C4-2B (cell line): ENCODE measurements at regions not wholly inside any gene's neighbourhood (a gene's known extent, or its start where the extent isn't known, plus 50 kb on each side); places are given as distances from the start of the nearest gene placed in this dataset.
"Not testable (repeated sequence)": the region's sequence is repeated elsewhere in the genome, so short reads cannot be mapped to it uniquely, and the experiment has no call there.

Experiments
- H3K27ac ChIP-seq: fragments of 450-650 bp; 2 replicates; pipeline ENCODE4 v1.5.1; 2017
- CTCF ChIP-seq: fragments of 450-650 bp; conservative IDR thresholded peaks from 2 replicates; pipeline ENCODE4 v1.5.1; 2017; ENCODE audit warnings: mild to moderate bottlenecking
- ZFX ChIP-seq: fragments of 450-650 bp; IDR thresholded peaks from 2 replicates; pipeline ENCODE4 v1.6.1; 2017

GRCh38 chr7:10473569-10473968 is 500.1 kb upstream of the PHF14 start:
- H3K27ac ChIP-seq, result no peak overlapping the region
- TF ChIP-seq CTCF, result no peak
- TF ChIP-seq ZFX, result no peak

- no peak overlapping the region for H3K27ac ChIP-seq
- TF ChIP-seq ZFX (no peak), CTCF (no peak)
These were observed 499.6 kb upstream of the PHF14 start for GRCh38 chr7:10474048-10474447.

GRCh38 chr7:10475940-10476641 is 497.6 kb upstream of the PHF14 start:
- H3K27ac ChIP-seq, result no peak overlapping the region
- TF ChIP-seq ZFX (no peak), CTCF (0 out of 2 replicates have a peak, but pooled peaks have one; percentile 14)

- TF ChIP-seq CTCF (no peak), ZFX (no peak)
- H3K27ac ChIP-seq, result no peak overlapping the region
These were observed 497.0 kb upstream of the PHF14 start for GRCh38 chr7:10476642-10477041.

- no peak overlapping the region for H3K27ac ChIP-seq
- TF ChIP-seq ZFX (no peak), CTCF (no peak)
These were observed 490.0 kb upstream of the PHF14 start for GRCh38 chr7:10483671-10484070.

- no peak for TF ChIP-seq ZFX
- TF ChIP-seq CTCF, result no peak
- no peak overlapping the region for H3K27ac ChIP-seq
These were observed 488.9 kb upstream of the PHF14 start for GRCh38 chr7:10484767-10485166.

- not testable (repeated sequence) for H3K27ac ChIP-seq
These were observed 472.3 kb upstream of the PHF14 start for GRCh38 chr7:10501206-10501884.

GRCh38 chr7:10507032-10507431 is 466.6 kb upstream of the PHF14 start:
- TF ChIP-seq ZFX, result no peak
- no peak for TF ChIP-seq CTCF
- H3K27ac ChIP-seq, result no peak overlapping the region
